AG09309 (cell line): ENCODE measurements at regions not wholly inside any gene's neighbourhood (a gene's known extent, or its start where the extent isn't known, plus 50 kb on each side); places are given as distances from the start of the nearest gene placed in this dataset.
"Not testable (repeated sequence)": the region's sequence is repeated elsewhere in the genome, so short reads cannot be mapped to it uniquely, and the experiment has no call there.

Source experiments
- DNase-seq: peaks from one replicate; pipeline ENCODE4 v3.0.0-alpha.2; 2010; ENCODE audit warnings: low read depth
- H3K4me3 ChIP-seq: 2 replicates; pipeline ENCODE4 v1.5.1; 2011; ENCODE audit warnings: mild to moderate bottlenecking, low read depth, low read length, moderate library complexity; ENCODE audit not compliant: control insufficient read depth
- TF ChIP-seq, protein P1 (sequence below): IDR thresholded peaks from 2 replicates; pipeline ENCODE4 v1.5.1; 2011; ENCODE audit warnings: mild to moderate bottlenecking, low read depth, low read length, inconsistent platforms; ENCODE audit not compliant: insufficient read depth, control insufficient read depth; ENCODE audit errors: missing control alignments

DNA sequence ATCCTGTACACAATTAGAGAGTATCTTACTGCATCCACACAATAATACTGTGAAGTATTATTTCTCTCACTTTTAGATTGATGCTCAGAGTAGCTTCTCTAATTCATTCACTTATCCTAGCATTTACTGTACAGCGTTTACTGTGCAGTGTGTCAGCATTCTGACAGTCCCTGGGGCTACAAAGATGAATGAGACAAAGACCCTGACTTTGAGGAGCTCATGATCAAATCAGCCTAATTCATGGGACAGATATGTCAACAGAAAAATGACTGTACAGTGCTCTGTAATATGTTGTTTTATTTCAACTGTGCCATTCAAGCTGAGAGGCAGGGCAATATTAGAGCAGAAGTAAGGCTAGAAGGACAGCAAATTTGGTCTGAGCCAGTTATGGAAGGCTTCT, 152.5 kb downstream of the ZNF648 start:
- TF ChIP-seq, protein P1, sequence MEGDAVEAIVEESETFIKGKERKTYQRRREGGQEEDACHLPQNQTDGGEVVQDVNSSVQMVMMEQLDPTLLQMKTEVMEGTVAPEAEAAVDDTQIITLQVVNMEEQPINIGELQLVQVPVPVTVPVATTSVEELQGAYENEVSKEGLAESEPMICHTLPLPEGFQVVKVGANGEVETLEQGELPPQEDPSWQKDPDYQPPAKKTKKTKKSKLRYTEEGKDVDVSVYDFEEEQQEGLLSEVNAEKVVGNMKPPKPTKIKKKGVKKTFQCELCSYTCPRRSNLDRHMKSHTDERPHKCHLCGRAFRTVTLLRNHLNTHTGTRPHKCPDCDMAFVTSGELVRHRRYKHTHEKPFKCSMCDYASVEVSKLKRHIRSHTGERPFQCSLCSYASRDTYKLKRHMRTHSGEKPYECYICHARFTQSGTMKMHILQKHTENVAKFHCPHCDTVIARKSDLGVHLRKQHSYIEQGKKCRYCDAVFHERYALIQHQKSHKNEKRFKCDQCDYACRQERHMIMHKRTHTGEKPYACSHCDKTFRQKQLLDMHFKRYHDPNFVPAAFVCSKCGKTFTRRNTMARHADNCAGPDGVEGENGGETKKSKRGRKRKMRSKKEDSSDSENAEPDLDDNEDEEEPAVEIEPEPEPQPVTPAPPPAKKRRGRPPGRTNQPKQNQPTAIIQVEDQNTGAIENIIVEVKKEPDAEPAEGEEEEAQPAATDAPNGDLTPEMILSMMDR: no peak
- no peak overlapping the region for H3K4me3 ChIP-seq
- DNase-seq: no peak

DNA sequence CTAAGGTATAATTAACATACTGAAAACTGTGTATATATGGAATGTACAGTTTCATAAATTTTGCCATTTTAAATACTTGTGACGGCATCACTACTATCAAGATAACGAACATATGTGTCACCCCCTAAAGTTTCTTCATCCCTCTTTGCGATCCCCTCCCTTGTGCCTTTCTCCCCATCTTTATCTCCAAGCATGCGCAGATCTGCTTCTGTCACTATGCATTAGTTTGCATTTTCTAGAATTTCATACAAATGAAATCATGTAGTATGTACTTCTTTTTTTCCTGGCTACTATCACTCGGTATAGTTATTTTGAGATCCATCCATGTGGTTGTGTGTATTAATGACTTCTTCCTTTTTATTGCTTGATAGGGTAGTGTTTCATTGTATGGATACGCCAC, 154.9 kb downstream of the ZNF648 start:
- DNase-seq: no peak
- TF ChIP-seq, protein P1: no peak
- H3K4me3 ChIP-seq: no peak overlapping the region

DNA sequence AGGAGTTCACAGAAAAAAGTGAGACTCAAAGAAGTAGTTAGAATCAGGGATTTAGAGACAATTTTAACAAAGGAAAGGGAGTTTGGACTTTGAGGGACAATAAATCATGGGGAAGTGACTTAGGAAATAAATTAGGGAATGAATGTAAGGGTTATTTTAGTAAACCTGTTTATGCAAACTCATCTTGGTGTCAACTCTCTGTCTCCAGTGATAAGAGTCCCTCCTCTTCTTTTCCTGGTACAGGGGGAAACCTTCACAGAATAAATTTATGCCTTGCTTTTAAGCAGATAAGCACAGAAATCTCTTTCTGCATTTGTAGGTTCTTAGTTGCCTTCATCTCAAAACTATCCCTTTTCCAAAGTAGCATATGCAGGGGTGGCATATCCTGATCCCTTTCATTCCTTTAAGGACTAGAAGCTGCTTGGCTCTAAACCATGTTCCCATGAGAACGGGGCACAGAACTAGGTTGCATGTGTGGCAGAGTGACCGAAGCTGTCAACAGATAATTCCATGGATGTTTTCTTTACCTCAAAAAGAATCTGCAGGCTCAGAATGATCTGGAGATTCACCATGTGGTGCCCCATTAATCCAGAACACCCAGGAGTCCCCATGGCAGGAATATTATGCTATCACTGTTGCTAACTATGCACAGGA, 155.4 kb downstream of the ZNF648 start:
- no peak for DNase-seq
- TF ChIP-seq, protein P1: no peak
- H3K4me3 ChIP-seq: no peak overlapping the region

DNA sequence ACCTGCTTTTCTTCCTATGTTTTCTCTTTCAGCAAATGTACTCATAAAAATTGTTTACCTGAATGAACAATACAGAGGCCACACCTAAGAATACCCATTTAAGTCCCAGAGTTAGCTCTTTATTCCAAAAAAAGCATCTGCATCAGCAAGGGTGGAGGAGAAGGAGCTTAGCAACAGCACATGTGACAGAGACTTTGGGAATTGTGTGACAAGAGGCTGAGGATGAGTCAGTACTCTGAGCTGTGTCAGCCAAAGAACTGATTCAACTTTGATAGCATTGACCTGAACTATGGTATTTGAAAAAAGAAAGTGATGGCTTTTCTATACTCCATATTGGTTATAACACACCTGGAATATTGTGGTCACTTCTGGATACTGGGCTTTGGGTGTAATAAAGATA, 162.7 kb downstream of the ZNF648 start:
- TF ChIP-seq, protein P1: no peak
- DNase-seq: no peak
- no peak overlapping the region for H3K4me3 ChIP-seq

DNA sequence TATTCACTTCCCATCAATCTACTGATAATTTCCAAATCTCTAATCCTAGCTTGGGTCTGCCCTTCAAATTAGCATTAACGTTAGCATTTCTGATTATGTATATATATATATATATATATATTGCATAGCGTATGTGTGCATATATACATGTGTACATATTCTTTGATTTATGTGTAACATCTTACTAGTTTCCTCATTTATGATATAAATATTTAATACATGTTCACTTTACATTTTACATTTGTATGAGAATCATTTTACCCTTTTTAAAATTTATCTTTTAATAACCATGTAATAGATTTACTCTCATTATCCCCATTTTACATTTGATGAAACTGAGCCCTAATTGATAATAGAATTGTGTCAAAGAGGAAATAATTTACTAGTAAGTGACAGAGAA, 164.7 kb downstream of the ZNF648 start:
- TF ChIP-seq, protein P1: no peak
- H3K4me3 ChIP-seq: no peak overlapping the region
- no peak for DNase-seq

DNA sequence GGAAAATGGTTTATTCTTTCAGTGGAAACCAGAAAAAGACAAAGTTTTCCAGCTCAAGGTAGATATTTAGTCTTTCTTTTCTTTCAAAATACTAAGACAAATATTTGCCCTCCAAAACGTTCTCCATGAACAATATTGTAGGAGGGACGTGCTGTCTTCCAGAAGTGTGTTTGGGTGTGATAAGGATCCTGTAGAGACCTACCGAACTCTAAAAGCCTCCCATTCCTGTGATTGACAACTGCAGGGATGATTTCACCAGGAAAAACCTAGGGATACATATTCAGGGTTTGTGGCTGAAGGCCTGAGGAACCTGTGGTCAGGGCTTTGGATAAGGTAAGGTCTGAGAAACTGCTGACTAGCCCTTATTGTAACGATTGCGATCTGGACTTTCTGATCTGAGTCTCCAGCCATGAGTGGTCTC, 167.1 kb downstream of the ZNF648 start:
- no peak overlapping the region for H3K4me3 ChIP-seq
- DNase-seq: no peak
- TF ChIP-seq, protein P1: no peak

DNA sequence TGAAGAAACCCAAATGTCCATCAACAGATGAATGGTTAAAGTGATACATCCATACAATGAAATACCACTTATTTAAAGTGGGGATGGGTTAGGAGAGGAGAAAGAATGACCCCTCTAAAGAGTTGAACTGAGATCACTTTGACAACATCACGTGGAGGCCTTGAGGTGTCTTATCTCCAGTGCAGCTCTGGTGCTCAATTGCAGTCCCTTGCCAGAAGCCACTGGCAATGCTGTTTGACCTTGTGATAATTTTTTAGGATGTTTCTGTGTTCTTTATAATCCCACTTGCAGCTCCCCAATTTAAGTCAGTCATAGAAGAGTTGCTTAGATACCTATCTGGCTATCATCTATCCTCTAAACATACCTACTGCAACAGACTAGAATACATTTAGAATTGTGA, 167.6 kb downstream of the ZNF648 start:
- no peak overlapping the region for H3K4me3 ChIP-seq
- TF ChIP-seq, protein P1: no peak
- no peak for DNase-seq

DNA sequence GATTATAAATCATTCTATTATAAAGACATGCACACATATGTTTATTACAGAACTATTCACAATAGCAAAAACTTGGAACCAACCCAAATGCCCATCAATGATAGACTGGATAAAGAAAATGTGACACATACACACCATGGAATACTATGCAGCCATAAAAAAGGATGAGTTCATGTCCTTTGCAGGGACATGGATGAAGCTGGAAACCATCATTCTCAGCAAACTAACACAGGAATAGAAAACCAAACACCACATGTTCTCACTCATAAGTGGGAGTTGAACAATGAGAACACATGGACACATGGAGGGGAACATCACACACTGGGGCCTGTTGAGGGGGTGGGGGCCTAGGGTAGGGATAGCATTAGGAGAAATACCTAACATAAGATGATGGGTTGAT, 168.4 kb downstream of the ZNF648 start:
- not testable (repeated sequence) for DNase-seq

More for the DNA sequence above, 168.4 kb downstream of the ZNF648 start:
- not testable (repeated sequence) for H3K4me3 ChIP-seq
